ENCODE measurements at regions not wholly inside any gene's neighbourhood (a gene's known extent, or its start where the extent isn't known, plus 50 kb on each side); places are given as distances from the start of the nearest gene placed in this dataset.

GRCh38 chr10:78688230-78688900 lies 380.4 kb upstream of the ZMIZ1 start:
- TF ChIP-seq CTCF (IDR thresholded peaks at IDR 0.05; ENCODE audit: insufficient read depth, low read depth, low read length, missing control alignments), result no peak
- no peak for DNase-seq (ENCODE audit: low read depth)
- H3K4me3 ChIP-seq (ENCODE audit: low read depth, low read length), result no peak overlapping the region

DNA sequence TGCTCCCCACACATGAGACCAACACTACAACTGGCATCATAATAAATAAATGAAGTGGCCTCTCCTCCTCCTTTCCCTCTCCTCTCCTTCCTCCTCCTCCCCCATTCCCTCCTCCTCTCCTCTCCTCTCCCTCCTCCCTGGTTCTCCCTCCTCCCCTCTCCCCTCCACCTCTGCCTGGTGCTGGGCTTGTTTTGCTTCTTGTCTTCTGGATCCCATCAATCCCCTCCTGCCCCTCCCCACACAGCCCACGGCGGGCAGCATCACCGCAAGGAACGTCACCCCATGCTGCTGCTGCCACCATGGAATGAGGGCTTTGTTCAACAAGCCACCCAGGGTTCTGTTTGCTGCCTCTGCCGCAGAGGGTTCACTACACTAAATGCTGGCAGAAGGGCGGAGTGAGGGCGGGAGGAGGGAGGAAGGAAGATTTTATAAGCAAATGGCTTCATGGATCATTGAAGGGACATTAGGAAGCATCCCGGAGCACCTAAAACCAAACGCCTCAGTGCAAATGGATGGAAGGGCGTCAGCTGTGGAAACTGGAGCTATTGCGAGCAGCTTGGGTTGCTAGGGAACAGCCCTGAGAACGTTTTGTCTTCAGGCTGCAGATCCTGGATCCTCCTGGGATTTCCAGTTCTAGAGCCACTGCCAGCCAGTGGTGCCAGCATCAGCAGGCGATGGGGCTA lies 379.7 kb upstream of the ZMIZ1 start:
- no peak for DNase-seq (ENCODE audit: low read depth)
- TF ChIP-seq CTCF (IDR thresholded peaks at IDR 0.05; ENCODE audit: insufficient read depth, low read depth, low read length, missing control alignments), result no peak

GRCh38 chr10:78689584-78689935 lies 379.2 kb upstream of the ZMIZ1 start:
- no peak overlapping the region for H3K4me3 ChIP-seq (ENCODE audit: low read depth, low read length)
- DNase-seq (ENCODE audit: low read depth), result no peak
- no peak for TF ChIP-seq CTCF (IDR thresholded peaks at IDR 0.05; ENCODE audit: insufficient read depth, low read depth, low read length, missing control alignments)

More for the DNA sequence above, 379.7 kb upstream of the ZMIZ1 start:
- H3K4me3 ChIP-seq (ENCODE audit: low read depth, low read length), result no peak overlapping the region

- DNase-seq (ENCODE audit: low read depth), result no peak
- TF ChIP-seq CTCF (IDR thresholded peaks at IDR 0.05; ENCODE audit: insufficient read depth, low read depth, low read length, missing control alignments), result no peak
- no peak overlapping the region for H3K4me3 ChIP-seq (ENCODE audit: low read depth, low read length)
Observed at GRCh38 chr10:78690354-78691111, 378.2 kb upstream of the ZMIZ1 start.

- no peak for TF ChIP-seq CTCF (IDR thresholded peaks at IDR 0.05; ENCODE audit: insufficient read depth, low read depth, low read length, missing control alignments)
- no peak overlapping the region for H3K4me3 ChIP-seq (ENCODE audit: low read depth, low read length)
- DNase-seq (ENCODE audit: low read depth), result no peak
Observed at GRCh38 chr10:78691301-78692030, 377.3 kb upstream of the ZMIZ1 start.

DNA sequence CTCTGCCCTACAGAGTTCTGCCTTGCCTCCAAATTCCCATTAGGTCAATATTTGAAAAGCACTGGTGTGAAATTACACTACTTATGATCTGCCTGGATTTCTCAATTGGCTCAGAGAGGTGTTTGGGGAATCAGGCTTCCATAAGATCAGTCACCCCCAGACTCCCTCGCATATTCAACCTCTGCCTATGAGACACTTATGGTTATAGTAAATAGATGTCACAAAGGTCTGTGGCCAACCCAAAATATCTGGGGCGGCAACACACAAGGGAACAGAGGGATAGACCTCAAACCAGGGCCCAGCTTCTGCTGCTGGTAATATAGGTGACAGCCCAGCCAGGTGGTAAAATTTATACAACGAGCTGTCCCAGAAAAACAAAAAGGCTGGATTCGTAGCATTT lies 376.7 kb upstream of the ZMIZ1 start:
- no peak overlapping the region for H3K4me3 ChIP-seq (ENCODE audit: low read depth, low read length)
- TF ChIP-seq CTCF (IDR thresholded peaks at IDR 0.05; ENCODE audit: insufficient read depth, low read depth, low read length, missing control alignments), result no peak
- no peak for DNase-seq (ENCODE audit: low read depth)

Data from GM12865 (cell line).